ENCODE measurements at regions not wholly inside any gene's neighbourhood (a gene's known extent, or its start where the extent isn't known, plus 50 kb on each side); places are given as distances from the start of the nearest gene placed in this dataset.

DNA sequence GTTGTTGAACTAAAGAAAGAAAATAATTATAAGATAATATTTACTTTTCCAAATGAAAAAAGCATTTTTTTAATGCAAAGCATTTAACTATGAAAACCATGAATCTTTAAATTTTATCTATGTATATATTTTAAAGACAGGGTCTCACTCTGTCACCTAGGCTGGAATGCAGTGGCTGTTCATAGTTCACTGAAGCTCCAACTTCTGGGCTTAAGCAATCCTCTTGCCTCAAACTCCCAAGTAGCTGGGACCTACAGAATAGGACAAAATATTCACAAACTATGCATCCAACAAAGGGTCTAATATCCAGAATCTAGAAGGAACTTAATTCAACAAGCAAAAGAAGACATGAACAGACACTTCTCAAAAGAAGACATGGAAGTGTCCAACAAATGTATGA lies 55.9 kb upstream of the ALB start:
- H3K4me3 ChIP-seq (replicated peaks; ENCODE audit: low read depth, low read length), result no peak overlapping the region
- TF ChIP-seq CTCF (IDR thresholded peaks at IDR 0.05; ENCODE audit: low read depth, low read length, missing control alignments), result no peak

GRCh38 chr4:73347497-73347896 lies 56.6 kb upstream of the ALB start:
- H3K4me3 ChIP-seq (replicated peaks; ENCODE audit: low read depth, low read length), result no peak overlapping the region
- no peak for DNase-seq (ENCODE audit: extremely low read depth, low read depth)
- no peak for TF ChIP-seq CTCF (IDR thresholded peaks at IDR 0.05; ENCODE audit: low read depth, low read length, missing control alignments)

More for the DNA sequence above, 55.9 kb upstream of the ALB start:
- DNase-seq (ENCODE audit: extremely low read depth, low read depth), result no peak

GRCh38 chr4:73345399-73345975 lies 58.6 kb upstream of the ALB start:
- H3K4me3 ChIP-seq (replicated peaks; ENCODE audit: low read depth, low read length), result no peak overlapping the region
- no peak for TF ChIP-seq CTCF (IDR thresholded peaks at IDR 0.05; ENCODE audit: low read depth, low read length, missing control alignments)
- DNase-seq (ENCODE audit: extremely low read depth, low read depth), result no peak

DNA sequence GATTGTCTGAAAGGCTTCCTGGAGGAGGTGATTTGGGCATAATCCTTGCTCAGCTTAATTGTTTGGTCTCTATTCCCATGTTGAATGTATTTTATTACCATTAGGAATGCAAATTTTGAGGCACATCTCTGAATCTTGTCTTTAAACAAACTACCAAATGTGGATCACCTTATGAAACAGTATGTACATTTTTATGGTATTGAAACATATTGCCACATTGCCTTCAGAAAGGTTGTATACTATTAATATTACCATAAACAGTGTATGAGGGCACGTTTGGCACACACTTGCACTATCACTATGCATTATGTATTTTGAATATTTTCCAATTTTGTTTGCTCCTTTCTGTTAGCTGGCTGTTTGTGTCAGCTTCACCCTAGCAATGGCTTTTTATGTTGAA lies 60.0 kb upstream of the ALB start:
- H3K4me3 ChIP-seq (replicated peaks; ENCODE audit: low read depth, low read length), result no peak overlapping the region
- TF ChIP-seq CTCF (IDR thresholded peaks at IDR 0.05; ENCODE audit: low read depth, low read length, missing control alignments), result no peak
- no peak for DNase-seq (ENCODE audit: extremely low read depth, low read depth)

DNA sequence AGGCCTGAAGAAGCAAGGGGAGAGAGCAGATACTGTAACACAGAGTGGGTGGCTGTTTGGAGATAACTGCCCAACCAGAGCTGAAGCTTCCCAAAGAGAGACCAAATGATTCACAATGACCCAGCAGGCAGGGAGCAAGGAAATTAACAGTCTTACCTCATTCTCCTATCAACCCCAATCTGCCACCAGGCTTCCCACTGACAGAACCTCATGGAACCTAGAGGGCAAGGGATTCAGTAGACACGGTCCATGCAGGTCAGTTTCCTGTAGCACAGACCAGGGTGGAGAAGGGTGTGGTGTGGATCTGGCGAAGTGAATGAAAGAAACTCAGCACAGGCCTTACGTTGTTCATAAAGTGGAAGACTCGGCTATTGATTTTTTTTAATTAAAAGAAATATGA lies 60.7 kb upstream of the ALB start:
- H3K4me3 ChIP-seq (replicated peaks; ENCODE audit: low read depth, low read length), result no peak overlapping the region
- no peak for TF ChIP-seq CTCF (IDR thresholded peaks at IDR 0.05; ENCODE audit: low read depth, low read length, missing control alignments)

DNA sequence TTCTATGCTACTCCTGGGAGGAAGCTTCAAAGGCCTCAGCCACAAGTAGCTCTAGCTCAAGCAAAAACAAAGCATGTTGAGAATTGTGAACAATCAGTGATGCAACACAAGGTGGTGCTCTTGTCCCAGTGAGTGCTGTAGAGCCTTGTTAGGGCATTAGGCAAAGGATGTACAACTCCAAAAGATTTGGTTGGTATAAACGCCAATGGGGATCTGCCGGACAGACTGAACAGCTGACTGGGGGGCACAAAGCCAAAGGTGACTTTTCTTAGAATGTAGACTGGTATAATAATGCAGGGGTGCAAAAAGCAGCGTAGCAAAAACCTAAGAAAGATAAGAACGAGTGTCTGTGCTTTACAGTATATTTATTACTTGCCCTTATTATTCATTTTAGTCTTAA lies 62.6 kb upstream of the ALB start:
- TF ChIP-seq CTCF (IDR thresholded peaks at IDR 0.05; ENCODE audit: low read depth, low read length, missing control alignments), result peak; percentile 45
- no peak overlapping the region for H3K4me3 ChIP-seq (replicated peaks; ENCODE audit: low read depth, low read length)
- DNase-seq (ENCODE audit: extremely low read depth, low read depth), result peak; percentile 16

More for the DNA sequence above, 60.7 kb upstream of the ALB start:
- no peak for DNase-seq (ENCODE audit: extremely low read depth, low read depth)

DNA sequence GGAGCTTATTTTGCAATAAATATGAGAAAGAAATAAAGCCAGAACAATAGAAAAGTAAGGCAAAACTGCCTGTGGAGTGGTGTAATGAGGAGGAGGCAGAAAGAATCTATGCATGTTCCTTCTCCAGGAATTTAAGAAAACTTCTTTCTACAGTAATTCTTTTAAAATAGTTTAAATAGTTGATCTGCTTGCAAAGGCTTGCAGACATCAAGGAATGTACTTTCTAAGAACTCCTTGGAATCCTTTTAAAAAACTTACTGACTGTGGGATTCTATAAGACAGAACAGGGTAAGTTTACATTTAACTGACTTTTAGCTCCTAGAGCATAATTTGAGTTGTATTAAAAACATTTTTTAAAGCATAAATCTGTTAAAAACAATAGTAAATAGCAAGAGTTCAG lies 63.2 kb upstream of the ALB start:
- H3K4me3 ChIP-seq (replicated peaks; ENCODE audit: low read depth, low read length), result no peak overlapping the region
- no peak for TF ChIP-seq CTCF (IDR thresholded peaks at IDR 0.05; ENCODE audit: low read depth, low read length, missing control alignments)
- DNase-seq (ENCODE audit: extremely low read depth, low read depth), result no peak
